ENCODE measurements at regions not wholly inside any gene's neighbourhood (a gene's known extent, or its start where the extent isn't known, plus 50 kb on each side); places are given as distances from the start of the nearest gene placed in this dataset.

- TF ChIP-seq CTCF (IDR thresholded peaks at IDR 0.05; ENCODE audit: low read depth, low read length), result no peak
- no peak overlapping the region for H3K4me3 ChIP-seq (ENCODE audit: low read depth, low read length)
Measured at GRCh38 chr4:152236519-152237056, 299.3 kb downstream of the FBXW7 start.

GRCh38 chr4:152235718-152236117 is 300.2 kb downstream of the FBXW7 start:
- no peak for TF ChIP-seq CTCF (IDR thresholded peaks at IDR 0.05; ENCODE audit: low read depth, low read length)
- H3K4me3 ChIP-seq (ENCODE audit: low read depth, low read length), result no peak overlapping the region

GRCh38 chr4:152234571-152234970 is 301.3 kb downstream of the FBXW7 start:
- no peak for TF ChIP-seq CTCF (IDR thresholded peaks at IDR 0.05; ENCODE audit: low read depth, low read length)
- no peak overlapping the region for H3K4me3 ChIP-seq (ENCODE audit: low read depth, low read length)

- no peak for TF ChIP-seq CTCF (IDR thresholded peaks at IDR 0.05; ENCODE audit: low read depth, low read length)
- no peak overlapping the region for H3K4me3 ChIP-seq (ENCODE audit: low read depth, low read length)
Measured at GRCh38 chr4:152232271-152232670, 303.6 kb downstream of the FBXW7 start.

GRCh38 chr4:152229782-152230289 is 306.1 kb downstream of the FBXW7 start:
- TF ChIP-seq CTCF (IDR thresholded peaks at IDR 0.05; ENCODE audit: low read depth, low read length), result no peak
- no peak overlapping the region for H3K4me3 ChIP-seq (ENCODE audit: low read depth, low read length)

GRCh38 chr4:152225680-152226079 is 310.2 kb downstream of the FBXW7 start:
- no peak for TF ChIP-seq CTCF (IDR thresholded peaks at IDR 0.05; ENCODE audit: low read depth, low read length)
- H3K4me3 ChIP-seq (ENCODE audit: low read depth, low read length), result no peak overlapping the region

GRCh38 chr4:152224721-152225420 is 311.0 kb downstream of the FBXW7 start:
- no peak overlapping the region for H3K4me3 ChIP-seq (ENCODE audit: low read depth, low read length)
- TF ChIP-seq CTCF (IDR thresholded peaks at IDR 0.05; ENCODE audit: low read depth, low read length), result no peak
